Endodermal cell (in vitro differentiated cells): ENCODE measurements at regions not wholly inside any gene's neighbourhood (a gene's known extent, or its start where the extent isn't known, plus 50 kb on each side); places are given as distances from the start of the nearest gene placed in this dataset.
"Not testable (repeated sequence)": the region's sequence is repeated elsewhere in the genome, so short reads cannot be mapped to it uniquely, and the experiment has no call there.

Experiments
- DNase-seq: peaks from one replicate; pipeline ENCODE4 v3.0.0-alpha.2; 2017
- H3K27ac ChIP-seq: 2 replicates; pipeline ENCODE4 v1.5.1; 2013; ENCODE audit warnings: mild to moderate bottlenecking, low read depth, low read length, moderate library complexity
- H3K27me3 ChIP-seq: 2 replicates; pipeline ENCODE4 v1.6.1; 2013; ENCODE audit warnings: mild to moderate bottlenecking, low read length, moderate library complexity; ENCODE audit not compliant: insufficient read depth, control insufficient read depth, poor library complexity, severe bottlenecking
- H3K36me3 ChIP-seq: 2 replicates; pipeline ENCODE4 v1.7.0; 2013; ENCODE audit warnings: mild to moderate bottlenecking, low read length, moderate library complexity; ENCODE audit not compliant: control insufficient read depth, insufficient read depth
- H3K4me1 ChIP-seq: one replicate; pipeline ENCODE4 v1.7.0; 2013; ENCODE audit warnings: low read length; ENCODE audit not compliant: control insufficient read depth, insufficient read depth
- H3K4me3 ChIP-seq: 2 replicates; pipeline ENCODE4 v1.5.1; 2013; ENCODE audit warnings: mild to moderate bottlenecking, low read length, moderate library complexity
- H3K9ac ChIP-seq: 2 replicates; pipeline ENCODE4 v1.6.1; 2013; ENCODE audit warnings: mild to moderate bottlenecking, low read length, moderate library complexity; ENCODE audit not compliant: poor library complexity, severe bottlenecking; ENCODE audit errors: extremely low read depth
- H3K9me3 ChIP-seq: 2 replicates; pipeline ENCODE4 v1.6.1; 2013; ENCODE audit warnings: mild to moderate bottlenecking, low read length, moderate library complexity; ENCODE audit not compliant: control insufficient read depth
- H3K27ac Mint-ChIP-seq: 2 replicates; pipeline ENCODE4 v1.8.0; 2020; ENCODE audit warnings: mixed read lengths
- H3K27me3 Mint-ChIP-seq: 2 replicates; pipeline ENCODE4 v1.8.0; 2021; ENCODE audit warnings: mild to moderate bottlenecking, mixed read lengths; ENCODE audit not compliant: insufficient read depth
- H3K36me3 Mint-ChIP-seq: 2 replicates; pipeline ENCODE4 v1.8.0; 2020; ENCODE audit warnings: low read depth, mixed read lengths
- H3K4me1 Mint-ChIP-seq: 2 replicates; pipeline ENCODE4 v1.8.0; 2020; ENCODE audit warnings: mixed read lengths
- H3K4me3 Mint-ChIP-seq: 2 replicates; pipeline ENCODE4 v1.8.0; 2020; ENCODE audit warnings: mild to moderate bottlenecking, moderate library complexity, mixed read lengths
- H3K9me3 Mint-ChIP-seq: 2 replicates; pipeline ENCODE4 v1.8.0; 2020; ENCODE audit warnings: mild to moderate bottlenecking, mixed read lengths
- CTCF ChIP-seq: fragments of 200-600 bp; sonication (generic); conservative IDR thresholded peaks from 2 replicates; pipeline ENCODE4 v1.5.0; 2021; ENCODE audit warnings: antibody characterized with exemption, mild to moderate bottlenecking
- WGBS, 2 experiments: methylation state at CpG; one replicate each; pipeline versions ENCODE4 v1.1.5 to v1.1.7; 2013; ENCODE audit warnings: missing lambda C conversion rate in 2 of 2, mixed read lengths in 1 of 2; ENCODE audit not compliant: insufficient coverage in 1 of 2, insufficient read length in 1 of 2; 5-methylcytosine and 5-hydroxymethylcytosine counted together

- H3K9me3 ChIP-seq: no peaks in the 10 kb centered on the region
- H3K4me3 ChIP-seq: no peak overlapping the region
- no peak overlapping the region for H3K27ac Mint-ChIP-seq
- WGBS, 2 experiments: 86 to 92% methylated on average over 3 to 7 of the region's 7 CpGs
- H3K27me3 ChIP-seq: no peaks in the 10 kb centered on the region
- peak; percentile 45 for DNase-seq
- no peak overlapping the region for H3K4me3 Mint-ChIP-seq
- no peaks in the 10 kb centered on the region for H3K4me1 ChIP-seq
- no peak overlapping the region for H3K9ac ChIP-seq
- H3K9me3 Mint-ChIP-seq: peaks cover 1% of the 10 kb centered on the region
- peaks cover 2% of the 10 kb centered on the region for H3K27me3 Mint-ChIP-seq
- H3K36me3 Mint-ChIP-seq: no peaks in the 10 kb centered on the region
- H3K4me1 Mint-ChIP-seq: peaks cover 7% of the 10 kb centered on the region
- H3K27ac ChIP-seq: no peak overlapping the region
- no peak for TF ChIP-seq CTCF
- H3K36me3 ChIP-seq: no peaks in the 10 kb centered on the region
Observed at GRCh38 chr22:48297296-48297695, 1530.4 kb downstream of the BRD1 start.

- not testable (repeated sequence) for H3K4me1 ChIP-seq, H3K27ac Mint-ChIP-seq, H3K27ac ChIP-seq, H3K4me1 Mint-ChIP-seq, H3K36me3 ChIP-seq, H3K4me3 Mint-ChIP-seq, H3K4me3 ChIP-seq, H3K27me3 ChIP-seq, H3K9ac ChIP-seq, H3K36me3 Mint-ChIP-seq, H3K9me3 Mint-ChIP-seq, DNase-seq, H3K27me3 Mint-ChIP-seq, H3K9me3 ChIP-seq
- 90 to 100% methylated on average over 1 of the region's 2 CpGs for WGBS, 2 experiments
Observed at GRCh38 chr22:48289954-48290353, 1527.5 kb downstream of the TBC1D22A start.

GRCh38 chr22:48288376-48288940, 1526.0 kb downstream of the TBC1D22A start:
- H3K9me3 Mint-ChIP-seq: no peaks in the 10 kb centered on the region
- 87 to 100% methylated on average over 1 to 3 of the region's 3 CpGs for WGBS, 2 experiments
- Histone ChIP-seq H3K9ac (no peak overlapping the region), H3K9me3 (no peaks in the 10 kb centered on the region), H3K27me3 (no peaks in the 10 kb centered on the region), H3K4me1 (no peaks in the 10 kb centered on the region), H3K27ac (no peak overlapping the region), H3K4me3 (no peak overlapping the region), H3K36me3 (no peaks in the 10 kb centered on the region)
- H3K36me3 Mint-ChIP-seq: no peaks in the 10 kb centered on the region
- no peak for DNase-seq
- H3K27ac Mint-ChIP-seq: no peak overlapping the region
- H3K4me1 Mint-ChIP-seq: peaks cover 5% of the 10 kb centered on the region
- H3K4me3 Mint-ChIP-seq: no peak overlapping the region
- H3K27me3 Mint-ChIP-seq: peaks cover under 1% of the 10 kb centered on the region
- no peak for TF ChIP-seq CTCF

- peak; percentile 27 for DNase-seq
- no peak overlapping the region for H3K27ac ChIP-seq
Observed at GRCh38 chr22:48287031-48287430, 1524.6 kb downstream of the TBC1D22A start.

More at GRCh38 chr22:48287031-48287430, 1524.6 kb downstream of the TBC1D22A start:
- no peaks in the 10 kb centered on the region for H3K36me3 ChIP-seq
- no peak overlapping the region for H3K9ac ChIP-seq
- 81 to 97% methylated on average over 4 to 5 of the region's 5 CpGs for WGBS, 2 experiments
- no peaks in the 10 kb centered on the region for H3K27me3 ChIP-seq
- no peaks in the 10 kb centered on the region for H3K4me1 ChIP-seq
- no peak for TF ChIP-seq CTCF
- Mint-ChIP-seq H3K9me3 (no peaks in the 10 kb centered on the region), H3K27ac (no peak overlapping the region), H3K27me3 (peaks cover 3% of the 10 kb centered on the region), H3K36me3 (no peaks in the 10 kb centered on the region), H3K4me3 (no peak overlapping the region), H3K4me1 (no peaks in the 10 kb centered on the region)
- no peaks in the 10 kb centered on the region for H3K9me3 ChIP-seq
- H3K4me3 ChIP-seq: no peak overlapping the region
